ENCODE measurements at regions not wholly inside any gene's neighbourhood (a gene's known extent, or its start where the extent isn't known, plus 50 kb on each side); places are given as distances from the start of the nearest gene placed in this dataset.

DNA sequence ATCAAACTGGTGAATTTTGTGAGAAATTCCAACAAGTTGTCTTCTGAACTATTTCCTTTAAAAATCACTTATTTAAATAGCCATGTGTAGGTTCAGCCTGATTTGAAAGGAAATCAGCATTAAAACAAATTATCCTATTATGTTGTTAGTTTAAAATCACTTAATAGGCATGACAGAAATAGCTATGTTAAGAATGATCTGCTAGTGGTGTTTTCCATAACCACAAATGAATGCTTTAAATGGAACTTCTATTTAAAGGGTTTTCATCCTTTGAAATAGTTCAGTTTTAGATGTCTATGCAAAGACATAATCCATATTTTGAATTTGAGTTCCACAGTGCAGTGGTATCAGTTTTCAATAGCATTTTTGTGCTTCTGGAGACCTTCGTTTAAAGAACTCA, 120.1 kb downstream of the PLEKHG1 start:
- TF ChIP-seq CTCF (IDR thresholded peaks at IDR 0.05; ENCODE audit: poor library complexity) (no peak), EZH2 (IDR thresholded peaks at IDR 0.05; ENCODE audit: borderline replicate concordance) (no peak), EZH2phosphoT487 (IDR thresholded peaks at IDR 0.05; ENCODE audit: low read depth, severe bottlenecking, unreplicated experiment) (no peak)

Data from hepatocyte (in vitro differentiated cells).